A549 (cell line): ENCODE measurements at regions not wholly inside any gene's neighbourhood (a gene's known extent, or its start where the extent isn't known, plus 50 kb on each side); places are given as distances from the start of the nearest gene placed in this dataset.

ENCODE experiments used
- BHLHE40 ChIP-seq: IDR thresholded peaks from 2 replicates; pipeline ENCODE4 v1.6.1; 2012; ENCODE audit warnings: low read depth, low read length, inconsistent platforms
- ESRRA ChIP-seq: fragments of 150-350 bp; IDR thresholded peaks from 2 replicates; pipeline ENCODE4 v1.6.1; 2014; ENCODE audit warnings: mild to moderate bottlenecking, low read length, borderline replicate concordance
- FOSL2 ChIP-seq, 2 experiments: fragments of 450-650 bp in 1 of 2; fragments of >200 bp in 1 of 2; sonication (Bioruptor Twin) in 1 of 2; formaldehyde crosslinking; IDR thresholded peaks; 2 replicates each; pipeline versions ENCODE4 v1.5.0 to v1.6.1; 2016 to 2020; ENCODE audit warnings: mild to moderate bottlenecking in 1 of 2, moderate library complexity in 1 of 2
- GATA3 ChIP-seq: IDR thresholded peaks from 2 replicates; pipeline ENCODE4 v1.6.1; 2012; ENCODE audit warnings: borderline replicate concordance
- KDM1A ChIP-seq: fragments of 200-600 bp; sonication (generic); IDR thresholded peaks from 2 replicates; pipeline ENCODE4 v1.6.1; 2016; ENCODE audit warnings: low read depth, mild to moderate bottlenecking
- ZFP36 ChIP-seq: fragments of 450-650 bp; IDR thresholded peaks from 2 replicates; pipeline ENCODE4 v1.6.1; 2014; ENCODE audit warnings: borderline replicate concordance; ENCODE audit not compliant: partially characterized antibody
- ZSCAN20 ChIP-seq: fragments of 250-450 bp; sonication (Bioruptor Pico); IDR thresholded peaks from 2 replicates; pipeline ENCODE4 v1.8.0; 2022; ENCODE audit warnings: mild to moderate bottlenecking, moderate library complexity
- TF ChIP-seq, protein P1 (sequence below): fragments of 200-600 bp; sonication (generic); IDR thresholded peaks from 2 replicates; pipeline ENCODE4 v1.6.1; 2016; ENCODE audit warnings: antibody characterized with exemption, mild to moderate bottlenecking, moderate library complexity
- TF ChIP-seq, protein P2 (sequence below): fragments of >200 bp; sonication (Bioruptor Twin); formaldehyde crosslinking; IDR thresholded peaks from 3 replicates; pipeline ENCODE4 v1.5.1; 2016

DNA sequence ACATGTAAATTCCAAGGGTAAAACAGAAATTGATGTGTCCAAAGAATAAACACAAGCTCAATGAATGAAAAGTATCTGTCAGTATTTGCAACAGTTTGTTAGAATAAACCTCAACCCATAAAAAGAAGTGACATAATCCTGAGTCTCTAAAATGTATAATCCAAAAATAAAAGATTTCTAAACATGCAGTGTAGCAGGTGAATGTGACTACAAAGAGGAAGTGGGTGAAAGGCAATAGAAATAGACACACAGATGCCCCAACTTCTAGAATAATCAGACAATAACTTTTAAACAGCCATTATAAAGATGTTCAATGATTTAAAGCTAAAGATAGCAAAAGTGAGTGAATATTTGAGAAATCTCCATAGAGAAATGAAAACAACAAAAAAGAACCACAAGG lies 1009.2 kb upstream of the GJE1 start:
- TF ChIP-seq, protein P1, sequence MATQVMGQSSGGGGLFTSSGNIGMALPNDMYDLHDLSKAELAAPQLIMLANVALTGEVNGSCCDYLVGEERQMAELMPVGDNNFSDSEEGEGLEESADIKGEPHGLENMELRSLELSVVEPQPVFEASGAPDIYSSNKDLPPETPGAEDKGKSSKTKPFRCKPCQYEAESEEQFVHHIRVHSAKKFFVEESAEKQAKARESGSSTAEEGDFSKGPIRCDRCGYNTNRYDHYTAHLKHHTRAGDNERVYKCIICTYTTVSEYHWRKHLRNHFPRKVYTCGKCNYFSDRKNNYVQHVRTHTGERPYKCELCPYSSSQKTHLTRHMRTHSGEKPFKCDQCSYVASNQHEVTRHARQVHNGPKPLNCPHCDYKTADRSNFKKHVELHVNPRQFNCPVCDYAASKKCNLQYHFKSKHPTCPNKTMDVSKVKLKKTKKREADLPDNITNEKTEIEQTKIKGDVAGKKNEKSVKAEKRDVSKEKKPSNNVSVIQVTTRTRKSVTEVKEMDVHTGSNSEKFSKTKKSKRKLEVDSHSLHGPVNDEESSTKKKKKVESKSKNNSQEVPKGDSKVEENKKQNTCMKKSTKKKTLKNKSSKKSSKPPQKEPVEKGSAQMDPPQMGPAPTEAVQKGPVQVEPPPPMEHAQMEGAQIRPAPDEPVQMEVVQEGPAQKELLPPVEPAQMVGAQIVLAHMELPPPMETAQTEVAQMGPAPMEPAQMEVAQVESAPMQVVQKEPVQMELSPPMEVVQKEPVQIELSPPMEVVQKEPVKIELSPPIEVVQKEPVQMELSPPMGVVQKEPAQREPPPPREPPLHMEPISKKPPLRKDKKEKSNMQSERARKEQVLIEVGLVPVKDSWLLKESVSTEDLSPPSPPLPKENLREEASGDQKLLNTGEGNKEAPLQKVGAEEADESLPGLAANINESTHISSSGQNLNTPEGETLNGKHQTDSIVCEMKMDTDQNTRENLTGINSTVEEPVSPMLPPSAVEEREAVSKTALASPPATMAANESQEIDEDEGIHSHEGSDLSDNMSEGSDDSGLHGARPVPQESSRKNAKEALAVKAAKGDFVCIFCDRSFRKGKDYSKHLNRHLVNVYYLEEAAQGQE: no peak
- TF ChIP-seq, protein P2, sequence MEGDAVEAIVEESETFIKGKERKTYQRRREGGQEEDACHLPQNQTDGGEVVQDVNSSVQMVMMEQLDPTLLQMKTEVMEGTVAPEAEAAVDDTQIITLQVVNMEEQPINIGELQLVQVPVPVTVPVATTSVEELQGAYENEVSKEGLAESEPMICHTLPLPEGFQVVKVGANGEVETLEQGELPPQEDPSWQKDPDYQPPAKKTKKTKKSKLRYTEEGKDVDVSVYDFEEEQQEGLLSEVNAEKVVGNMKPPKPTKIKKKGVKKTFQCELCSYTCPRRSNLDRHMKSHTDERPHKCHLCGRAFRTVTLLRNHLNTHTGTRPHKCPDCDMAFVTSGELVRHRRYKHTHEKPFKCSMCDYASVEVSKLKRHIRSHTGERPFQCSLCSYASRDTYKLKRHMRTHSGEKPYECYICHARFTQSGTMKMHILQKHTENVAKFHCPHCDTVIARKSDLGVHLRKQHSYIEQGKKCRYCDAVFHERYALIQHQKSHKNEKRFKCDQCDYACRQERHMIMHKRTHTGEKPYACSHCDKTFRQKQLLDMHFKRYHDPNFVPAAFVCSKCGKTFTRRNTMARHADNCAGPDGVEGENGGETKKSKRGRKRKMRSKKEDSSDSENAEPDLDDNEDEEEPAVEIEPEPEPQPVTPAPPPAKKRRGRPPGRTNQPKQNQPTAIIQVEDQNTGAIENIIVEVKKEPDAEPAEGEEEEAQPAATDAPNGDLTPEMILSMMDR: no peak
- no peak for TF ChIP-seq GATA3
- TF ChIP-seq KDM1A: no peak
- TF ChIP-seq BHLHE40: no peak
- TF ChIP-seq ZFP36: no peak
- TF ChIP-seq FOSL2 (IDR thresholded peaks at IDR 0.05): no peak
- no peak for TF ChIP-seq FOSL2 (CRISPR knock-in tag; IDR thresholded peaks at IDR 0.05)
- TF ChIP-seq ZSCAN20 (CRISPR knock-in tag): no peak
- TF ChIP-seq ESRRA: no peak
